Activated naive CD4-positive, alpha-beta T cell treated with anti-CD3 and anti-CD28 coated beads, Interleukin-2, amount 50 U/mL, for 72 hours (primary cell): ENCODE measurements at regions not wholly inside any gene's neighbourhood (a gene's known extent, or its start where the extent isn't known, plus 50 kb on each side); places are given as distances from the start of the nearest gene placed in this dataset.

Experiments
- ATAC-seq, 2 donors: fragments of 150-1000 bp; cut with Tn5 transposase; 2 replicates each; pipeline ENCODE4 v1.10.0; 2021; ENCODE audit warnings: mild to moderate bottlenecking in 2 of 2, moderate library complexity in 2 of 2
- DNase-seq, 2 donors: peaks; one replicate each; pipeline ENCODE4 v3.0.0; 2021 to 2022; ENCODE audit warnings: low spot score in 2 of 2
- H3K27ac Mint-ChIP-seq, 2 donors: one replicate each; pipeline ENCODE4 v1.8.0; 2022; ENCODE audit warnings: mild to moderate bottlenecking in 2 of 2, mixed read lengths in 2 of 2
- H3K36me3 Mint-ChIP-seq, 2 donors: one replicate each; pipeline ENCODE4 v1.8.0; 2022; ENCODE audit warnings: mixed read lengths in 2 of 2
- H3K9me3 Mint-ChIP-seq, 2 donors: one replicate each; pipeline ENCODE4 v1.8.0; 2022; ENCODE audit warnings: mixed read lengths in 2 of 2

DNA sequence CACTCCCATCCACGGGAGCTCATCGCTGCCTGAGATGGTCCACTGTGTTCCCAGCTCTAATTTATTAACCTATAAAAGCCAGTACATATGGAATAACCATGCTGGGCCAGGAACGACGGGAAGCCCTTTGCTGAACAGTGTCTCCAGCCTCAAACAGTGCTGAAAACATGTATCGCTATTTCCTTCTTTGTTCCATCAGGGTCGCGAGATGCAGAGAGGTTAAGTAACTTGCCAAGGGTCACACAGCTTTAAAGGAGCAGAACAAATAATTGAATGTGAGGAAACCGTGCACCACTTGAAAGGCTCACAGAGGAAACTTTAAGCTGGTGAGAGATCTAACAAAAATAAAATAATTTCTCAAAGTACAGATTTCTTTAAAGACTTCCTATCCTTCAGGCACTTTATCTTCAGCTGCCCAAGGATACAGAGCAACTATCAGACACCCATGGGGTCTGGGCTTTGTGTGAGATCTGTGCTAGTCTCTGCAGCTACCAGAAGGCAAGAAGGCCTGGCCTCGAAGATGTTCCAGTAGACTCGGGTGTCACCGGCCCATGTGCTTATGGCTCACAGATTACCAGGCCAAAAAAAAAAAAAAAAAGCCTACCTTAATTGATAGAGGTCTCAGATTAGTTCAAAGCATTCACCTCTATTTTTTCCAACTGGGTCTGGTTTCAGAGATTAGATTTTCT is 207.8 kb upstream of the FOXF1 start:
- ATAC-seq: no peak
- no peak overlapping the region for H3K27ac Mint-ChIP-seq
- peaks cover 0 to 4% of the 10 kb centered on the region in 2 donors for H3K9me3 Mint-ChIP-seq
- peaks cover 0 to 4% of the 10 kb centered on the region in 2 donors for H3K36me3 Mint-ChIP-seq
- no peak for DNase-seq

DNA sequence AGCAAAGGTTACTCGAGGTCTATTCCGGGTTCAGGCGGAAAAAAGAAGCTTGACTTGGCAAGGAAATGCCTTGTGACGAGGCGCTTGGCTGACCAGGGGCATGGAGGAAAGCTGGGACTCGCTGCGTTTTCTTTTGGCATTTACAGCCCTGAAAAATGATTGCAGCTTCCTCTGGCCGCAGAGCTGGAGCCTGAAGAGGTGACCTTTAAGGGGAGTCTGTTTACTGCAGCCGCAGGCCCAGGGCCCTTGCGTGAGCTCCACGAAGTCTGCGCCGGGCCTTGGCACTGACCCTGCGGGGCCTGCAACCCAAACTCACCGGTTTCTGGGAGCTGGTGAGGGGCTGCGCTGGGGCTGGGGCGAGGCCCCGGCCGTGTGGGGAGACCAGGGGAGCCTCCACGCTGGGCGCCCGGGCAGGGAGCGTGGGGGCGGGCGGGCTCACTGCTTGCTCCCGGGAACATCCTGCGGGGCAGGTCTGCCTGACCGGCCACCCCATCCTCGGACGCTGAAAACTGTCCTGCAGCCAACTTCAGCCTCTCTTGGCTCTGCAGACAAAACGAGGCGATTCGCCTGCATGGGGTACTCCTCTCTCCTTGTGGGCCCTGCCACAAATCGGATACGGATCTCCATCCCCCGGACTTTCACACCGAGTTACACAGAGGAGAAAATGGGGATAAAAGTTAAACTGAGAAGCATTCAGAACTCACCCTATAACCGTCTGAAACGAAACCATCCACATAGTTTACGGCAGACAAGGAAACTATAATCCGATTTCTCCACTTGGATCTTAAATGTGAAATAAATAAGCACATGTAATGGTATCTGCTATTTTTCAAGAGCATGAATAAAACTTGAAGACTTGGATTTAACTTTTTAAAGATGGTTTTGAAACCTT is 206.3 kb upstream of the FOXF1 start:
- ATAC-seq (no peak), DNase-seq (no peak)
- Mint-ChIP-seq H3K36me3 (peaks cover 0 to 4% of the 10 kb centered on the region in 2 donors), H3K27ac (no peak overlapping the region), H3K9me3 (peaks cover 0 to 4% of the 10 kb centered on the region in 2 donors)

DNA sequence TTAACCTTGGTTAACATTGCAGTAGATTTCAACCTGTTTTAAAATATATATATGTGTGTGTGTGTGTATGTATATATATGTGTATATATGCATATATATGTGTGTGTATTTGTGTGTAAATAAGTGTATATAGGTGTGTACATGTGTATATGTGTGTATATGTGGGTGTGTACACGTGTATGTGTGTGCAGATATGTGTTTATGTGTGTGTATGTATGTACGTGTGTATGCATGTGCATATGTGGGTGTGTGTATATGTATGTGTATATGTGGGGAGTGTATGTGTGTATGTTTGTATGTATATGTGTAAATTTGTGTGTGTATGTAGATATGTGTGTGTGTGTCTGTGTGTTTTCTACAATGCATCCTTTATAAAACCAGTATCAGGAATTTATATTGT is 205.5 kb upstream of the FOXF1 start:
- Mint-ChIP-seq H3K36me3 (peaks cover 0 to 4% of the 10 kb centered on the region in 2 donors), H3K27ac (no peak overlapping the region), H3K9me3 (peaks cover 0 to 4% of the 10 kb centered on the region in 2 donors)
- ATAC-seq (no peak), DNase-seq (no peak)

DNA sequence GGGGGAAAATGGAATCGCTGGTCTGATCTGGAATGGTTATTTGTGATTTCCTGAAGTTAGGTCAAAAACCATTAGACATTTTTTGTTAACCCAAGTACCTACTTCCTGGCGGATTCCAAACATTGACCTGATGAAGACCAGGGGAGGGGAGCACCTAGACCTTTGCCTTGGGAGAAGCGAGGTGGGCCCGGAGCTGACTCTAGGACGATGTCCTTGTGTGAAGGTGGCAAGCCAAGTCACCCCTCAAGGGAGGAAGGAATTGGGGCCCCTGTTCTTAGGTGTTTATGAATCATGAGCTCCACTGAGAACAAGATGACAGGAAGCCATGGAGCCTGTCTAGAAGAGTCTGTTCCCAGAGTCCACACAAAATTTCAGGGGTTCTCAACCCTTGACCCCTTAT is 204.9 kb upstream of the FOXF1 start:
- peaks cover 0 to 4% of the 10 kb centered on the region in 2 donors for H3K9me3 Mint-ChIP-seq

DNA sequence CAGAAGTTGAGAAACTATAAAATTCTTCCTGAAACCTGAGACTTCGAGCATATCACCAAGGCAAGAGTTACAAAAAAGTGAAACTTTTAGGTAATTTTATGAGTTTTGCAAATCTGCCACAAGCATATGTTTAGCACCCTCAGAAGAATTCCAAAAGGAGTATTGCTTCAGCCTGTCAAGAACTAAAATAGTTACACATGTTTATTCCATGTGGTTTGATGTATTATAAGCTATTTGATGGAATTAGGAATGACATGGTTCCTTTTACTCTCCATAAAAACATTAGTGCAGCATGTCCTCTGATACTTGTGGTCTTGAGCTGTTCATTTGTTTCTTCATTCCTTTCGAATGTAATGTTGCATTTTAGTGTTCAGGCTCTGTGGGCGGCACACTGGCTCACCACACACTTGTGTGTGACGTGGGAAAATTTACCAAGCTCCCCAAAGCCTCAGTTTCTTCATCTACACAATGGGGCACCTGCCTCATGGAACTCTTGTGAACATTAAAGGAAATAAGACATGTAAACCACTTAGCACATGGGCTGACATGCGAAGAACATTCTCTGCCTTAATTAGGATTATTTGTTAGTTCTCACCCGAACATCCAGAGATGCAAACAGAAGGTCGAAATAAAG is 204.2 kb upstream of the FOXF1 start:
- ATAC-seq (no peak), DNase-seq (no peak)
- Mint-ChIP-seq H3K36me3 (peaks cover 0 to 2% of the 10 kb centered on the region in 2 donors), H3K9me3 (peaks cover 0 to 4% of the 10 kb centered on the region in 2 donors), H3K27ac (no peak overlapping the region)

More for the DNA sequence above, 204.9 kb upstream of the FOXF1 start:
- ATAC-seq: no peak
- no peak overlapping the region for H3K27ac Mint-ChIP-seq
- DNase-seq: no peak
- peaks cover 0 to 4% of the 10 kb centered on the region in 2 donors for H3K36me3 Mint-ChIP-seq

DNA sequence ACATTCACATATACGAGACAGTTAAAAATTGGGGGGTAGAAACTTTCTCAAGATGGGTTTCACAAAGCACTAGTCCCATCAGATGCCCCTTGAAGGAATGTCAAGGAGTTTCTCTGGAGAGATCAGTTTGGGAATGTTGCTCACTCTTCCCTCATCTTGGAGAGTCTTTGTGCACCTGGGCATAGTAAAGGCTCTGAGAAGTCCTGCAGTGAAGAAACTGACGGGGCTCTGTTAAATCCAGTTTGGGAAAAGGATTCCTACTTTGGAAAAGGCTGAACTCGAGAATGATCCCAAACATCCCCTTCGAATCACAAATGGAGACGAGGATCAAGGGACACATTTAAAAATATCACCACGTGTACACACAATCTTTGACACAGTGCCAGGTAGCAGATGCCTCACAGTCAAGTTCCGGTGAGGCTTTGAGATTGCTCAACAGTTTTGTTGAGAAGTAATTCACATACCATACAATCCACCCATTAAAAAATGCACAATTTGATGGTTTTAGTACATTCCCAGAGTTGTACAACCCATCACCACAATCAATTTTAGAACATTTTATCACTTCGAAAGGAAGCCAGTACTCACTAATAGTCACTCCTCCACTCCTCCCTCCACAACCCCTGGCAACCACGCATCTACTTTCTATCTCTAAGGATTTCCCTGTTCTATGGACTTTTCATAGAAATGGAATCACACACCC is 203.4 kb upstream of the FOXF1 start:
- H3K9me3 Mint-ChIP-seq: peaks cover 0 to 4% of the 10 kb centered on the region in 2 donors
- no peak for DNase-seq
- no peak overlapping the region for H3K27ac Mint-ChIP-seq
- ATAC-seq: no peak
- H3K36me3 Mint-ChIP-seq: no peaks in the 10 kb centered on the region

DNA sequence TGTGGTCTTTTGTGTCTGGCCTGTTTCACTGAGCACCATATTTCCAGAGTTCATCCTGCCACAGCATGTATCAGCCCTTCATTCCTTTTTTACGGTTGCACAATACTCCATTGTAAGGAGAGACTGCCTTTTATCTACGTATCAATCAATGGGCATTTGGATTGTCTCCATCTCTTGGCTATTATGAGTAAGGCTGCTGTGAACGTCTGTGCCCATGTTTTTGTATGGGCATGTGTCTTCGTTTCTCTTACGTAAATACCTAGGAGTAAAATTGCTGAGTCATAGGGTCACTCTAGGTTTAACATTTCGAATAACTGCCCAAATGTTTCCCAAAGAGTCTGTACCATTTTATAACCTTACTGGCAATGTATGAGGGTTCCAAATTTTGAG is 202.8 kb upstream of the FOXF1 start:
- ATAC-seq (no peak), DNase-seq (no peak)
- peaks cover 0 to 4% of the 10 kb centered on the region in 2 donors for H3K9me3 Mint-ChIP-seq
- no peaks in the 10 kb centered on the region for H3K36me3 Mint-ChIP-seq
- H3K27ac Mint-ChIP-seq: no peak overlapping the region

DNA sequence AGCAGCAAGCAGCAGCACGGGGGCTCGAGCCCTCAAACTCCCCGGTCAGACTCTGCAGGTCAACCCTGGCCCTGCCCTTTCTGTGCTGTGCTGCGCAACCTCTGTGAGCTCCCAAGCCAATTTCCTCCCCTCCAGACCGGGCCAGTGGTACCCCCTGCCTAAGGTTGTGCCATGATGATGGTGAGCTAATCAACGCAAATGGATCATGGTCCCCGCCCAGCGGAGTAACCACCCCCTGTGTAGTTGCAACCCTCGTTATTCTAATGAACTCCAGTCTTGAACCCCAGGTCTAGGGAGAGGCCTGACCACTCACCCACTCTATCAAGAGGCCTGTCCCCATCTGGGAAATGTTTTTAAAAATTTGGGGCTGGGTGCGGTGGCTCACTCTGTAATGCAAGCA is 201.8 kb upstream of the FOXF1 start:
- H3K36me3 Mint-ChIP-seq: no peaks in the 10 kb centered on the region
- H3K27ac Mint-ChIP-seq: no peak overlapping the region
- no peak for DNase-seq
- no peak for ATAC-seq
- H3K9me3 Mint-ChIP-seq: peaks cover 0 to 4% of the 10 kb centered on the region in 2 donors

DNA sequence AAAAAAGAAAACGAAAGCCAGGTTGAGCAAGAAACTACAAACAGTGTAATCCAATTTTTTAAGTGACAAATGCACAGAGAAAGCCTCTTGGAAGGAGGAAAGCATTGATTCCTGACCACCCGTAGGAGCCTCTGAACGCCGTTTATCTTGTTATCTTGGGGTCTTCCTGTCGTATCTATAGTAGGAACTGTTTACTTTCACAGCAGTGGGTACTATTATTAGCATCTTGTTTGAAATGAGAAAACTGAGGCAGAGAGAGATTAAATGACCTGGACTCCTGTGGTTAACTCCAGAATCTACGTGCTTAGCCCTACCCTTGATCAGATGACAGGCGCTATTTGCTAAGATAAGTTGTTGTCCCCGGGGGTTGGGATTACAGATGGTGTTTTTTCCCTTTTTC is 196.7 kb upstream of the FOXF1 start:
- Mint-ChIP-seq H3K9me3 (no peaks in the 10 kb centered on the region), H3K36me3 (no peaks in the 10 kb centered on the region)
- no peak for DNase-seq

DNA sequence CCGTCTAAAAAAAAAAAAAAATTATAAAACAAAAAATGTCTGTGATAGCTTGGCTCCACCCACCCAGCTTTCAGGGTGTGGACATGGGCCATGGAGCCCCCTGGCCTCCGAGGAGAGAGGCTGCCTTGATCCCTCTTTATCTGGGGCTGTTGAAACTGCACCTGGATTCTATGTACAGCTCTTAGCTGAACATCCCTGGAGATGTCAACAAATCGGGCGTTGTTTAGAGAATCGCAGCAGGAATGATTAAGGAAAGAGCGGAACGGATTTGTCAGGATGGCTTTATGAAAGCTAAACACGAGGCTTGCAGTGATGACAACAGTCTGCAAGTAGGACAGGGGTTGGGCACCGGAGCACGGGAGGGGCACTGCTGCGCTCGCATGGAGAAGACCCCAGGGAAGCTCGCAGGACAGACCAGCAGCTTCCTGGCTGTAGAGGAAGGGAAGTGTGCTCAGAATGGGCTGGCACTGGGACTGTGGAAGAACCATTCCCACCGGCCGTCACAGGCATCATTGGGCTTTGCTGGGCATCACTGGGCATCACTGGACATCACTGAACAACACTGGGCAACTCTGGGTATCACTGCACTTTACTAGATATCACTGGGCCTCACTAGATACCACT is 195.8 kb upstream of the FOXF1 start:
- Mint-ChIP-seq H3K36me3 (no peaks in the 10 kb centered on the region), H3K27ac (no peak overlapping the region), H3K9me3 (no peaks in the 10 kb centered on the region)
- DNase-seq (no peak), ATAC-seq (no peak)

More for the DNA sequence above, 196.7 kb upstream of the FOXF1 start:
- no peak overlapping the region for H3K27ac Mint-ChIP-seq
- ATAC-seq: no peak

DNA sequence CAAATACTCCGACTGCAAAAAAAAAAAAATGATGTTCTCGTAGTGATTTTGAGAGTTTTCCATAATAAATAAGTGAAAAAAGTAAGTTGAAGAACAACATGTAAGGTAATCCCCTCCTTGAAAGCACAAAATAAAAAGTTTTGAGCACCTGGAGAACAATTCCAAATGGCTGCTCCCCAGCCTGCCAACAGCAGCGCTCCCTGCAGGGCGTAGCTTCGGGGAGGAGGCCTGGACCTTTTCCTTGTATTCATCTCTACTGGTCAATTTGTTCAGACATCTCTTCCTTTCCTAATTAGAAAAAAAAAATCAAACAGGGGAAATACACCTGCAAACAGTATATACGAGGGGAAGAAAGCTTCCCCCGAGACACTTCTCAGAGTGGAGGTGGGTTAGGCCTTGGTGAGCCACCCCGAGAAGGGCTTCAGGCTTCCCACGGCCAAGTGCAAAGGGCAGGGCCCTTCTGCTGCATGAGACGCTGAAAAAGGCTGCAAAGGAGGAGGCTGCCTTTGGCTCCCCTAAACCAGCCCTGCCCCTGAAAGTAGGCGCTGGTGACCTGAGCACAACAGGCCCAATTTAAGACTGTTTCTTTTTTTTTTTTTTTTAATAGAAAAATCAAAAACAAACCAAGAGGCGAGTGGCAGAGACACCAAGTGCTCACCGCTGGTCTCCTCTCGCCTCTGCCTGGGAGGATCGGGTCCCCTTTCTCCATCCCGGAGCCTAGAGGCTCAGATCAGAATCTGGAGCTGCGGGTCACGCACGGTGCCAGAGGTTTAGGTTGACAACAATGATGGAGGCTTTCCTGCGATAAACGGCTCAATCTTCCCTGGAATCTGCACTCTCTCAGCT is 193.1 kb upstream of the FOXF1 start:
- Mint-ChIP-seq H3K9me3 (no peaks in the 10 kb centered on the region), H3K36me3 (no peaks in the 10 kb centered on the region), H3K27ac (no peak overlapping the region)
- no peak for DNase-seq
- peak; percentile 35 to 63 for ATAC-seq

DNA sequence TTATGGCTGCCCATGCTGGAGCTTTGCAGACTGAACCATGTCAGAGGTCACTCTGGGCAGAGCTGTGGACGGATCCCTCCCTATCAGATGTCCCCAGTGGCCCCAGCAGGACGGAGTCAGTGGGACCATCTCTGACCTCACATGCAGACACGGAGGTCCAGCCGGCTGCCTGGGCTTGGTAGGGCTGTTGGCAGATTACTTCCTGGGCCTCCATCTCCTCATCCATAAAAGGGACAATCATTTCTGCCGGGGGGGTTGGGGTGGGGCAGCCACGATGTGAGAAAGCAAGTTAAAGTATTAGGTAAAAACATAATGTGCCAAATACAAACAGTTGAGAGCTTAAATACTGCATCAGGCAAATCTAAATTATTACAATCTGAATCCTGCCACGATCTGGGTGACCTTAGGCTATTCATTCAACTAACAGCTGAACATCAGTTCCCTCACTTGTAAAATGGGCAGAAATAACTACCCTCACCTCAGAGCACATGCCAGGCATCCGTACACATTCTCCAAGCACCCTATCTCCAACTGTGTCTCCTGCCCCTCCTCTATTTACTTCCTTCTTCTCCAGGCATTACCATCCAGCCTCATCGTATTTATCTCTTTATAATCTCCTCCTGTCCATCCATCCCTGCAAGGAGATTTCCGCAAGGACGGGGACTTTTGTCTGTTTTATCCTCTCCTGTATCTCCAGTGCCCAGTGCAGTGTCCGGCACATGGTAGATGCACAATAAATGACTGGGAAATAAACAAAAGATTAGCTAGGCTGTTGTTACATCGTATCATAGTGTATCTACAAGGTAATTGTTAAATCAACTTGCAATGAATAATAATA is 192.3 kb upstream of the FOXF1 start:
- Mint-ChIP-seq H3K9me3 (no peaks in the 10 kb centered on the region), H3K27ac (no peak overlapping the region), H3K36me3 (no peaks in the 10 kb centered on the region)
- DNase-seq (no peak), ATAC-seq (peak; percentile 50 to 61)

DNA sequence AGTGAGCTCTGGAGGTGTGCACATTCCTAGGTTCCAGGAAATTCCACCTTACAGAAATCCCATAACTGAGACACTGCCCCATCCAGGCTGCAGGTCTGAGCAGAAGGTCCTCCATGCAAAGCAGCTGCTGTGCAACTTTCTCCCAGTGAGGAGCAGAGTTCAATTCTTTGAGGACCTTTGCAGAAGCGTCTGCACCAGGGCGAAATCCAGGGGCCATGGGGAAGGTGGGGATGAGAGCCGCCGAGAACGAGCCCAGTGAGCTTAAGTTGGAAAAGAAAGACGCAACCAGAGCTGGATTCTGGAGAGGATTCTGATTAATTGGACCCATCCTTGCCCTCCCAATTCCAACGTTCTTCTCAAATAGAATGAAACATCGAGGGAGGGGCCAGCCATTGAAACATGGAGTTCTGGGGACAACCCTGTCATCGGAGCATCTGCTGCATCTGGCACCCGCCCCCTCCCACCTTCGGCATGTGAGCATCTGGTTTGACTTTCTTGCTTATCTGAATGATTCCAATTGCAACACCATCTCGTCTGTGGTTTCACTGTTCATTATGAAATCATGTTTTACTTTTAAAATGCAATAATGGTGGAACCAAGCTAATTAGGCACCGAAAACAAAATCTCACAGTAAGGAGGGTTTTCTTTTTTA is 190.6 kb upstream of the FOXF1 start:
- ATAC-seq: peak; percentile 29 to 41
- no peak overlapping the region for H3K27ac Mint-ChIP-seq
- no peaks in the 10 kb centered on the region for H3K9me3 Mint-ChIP-seq
- no peak for DNase-seq
- H3K36me3 Mint-ChIP-seq: no peaks in the 10 kb centered on the region

DNA sequence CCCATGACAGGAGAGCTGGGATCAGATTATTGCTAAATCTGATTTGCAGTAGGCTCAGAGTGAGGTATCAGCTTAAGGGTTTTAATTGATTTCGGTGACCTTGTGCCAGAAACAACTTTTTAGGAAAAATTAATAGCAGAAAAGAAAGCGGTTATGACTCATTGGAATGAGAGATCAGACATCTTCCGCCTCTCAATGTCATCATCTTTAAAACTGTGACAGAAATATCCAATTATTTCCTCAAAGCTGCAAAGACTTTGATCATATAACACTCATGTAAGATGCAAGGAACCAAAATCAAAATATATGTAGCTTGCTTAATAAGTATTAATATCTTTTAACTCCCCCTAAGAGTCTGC is 190.1 kb upstream of the FOXF1 start:
- no peaks in the 10 kb centered on the region for H3K36me3 Mint-ChIP-seq
- ATAC-seq: no peak
- no peak for DNase-seq
- no peak overlapping the region for H3K27ac Mint-ChIP-seq
- H3K9me3 Mint-ChIP-seq: no peaks in the 10 kb centered on the region
